Fibroblast of pulmonary artery (primary cell): ENCODE measurements at regions not wholly inside any gene's neighbourhood (a gene's known extent, or its start where the extent isn't known, plus 50 kb on each side); places are given as distances from the start of the nearest gene placed in this dataset.

Source experiments
- DNase-seq: peaks from one replicate; pipeline ENCODE4 v3.0.0-alpha.2; 2010; ENCODE audit warnings: low read depth
- H3K4me3 ChIP-seq: replicated peaks from 2 replicates; pipeline ENCODE4 v1.5.1; 2011; ENCODE audit warnings: low read depth, mild to moderate bottlenecking, control low read depth, low read length, moderate library complexity
- TF ChIP-seq, protein P1 (sequence below): IDR thresholded peaks from 2 replicates; pipeline ENCODE4 v1.5.1; 2011; ENCODE audit warnings: mild to moderate bottlenecking, control low read depth, low read length, inconsistent platforms; ENCODE audit errors: missing control alignments

GRCh38 chr21:24832961-24833360 lies 774.3 kb downstream of the MRPL39 start:
- TF ChIP-seq, protein P1, sequence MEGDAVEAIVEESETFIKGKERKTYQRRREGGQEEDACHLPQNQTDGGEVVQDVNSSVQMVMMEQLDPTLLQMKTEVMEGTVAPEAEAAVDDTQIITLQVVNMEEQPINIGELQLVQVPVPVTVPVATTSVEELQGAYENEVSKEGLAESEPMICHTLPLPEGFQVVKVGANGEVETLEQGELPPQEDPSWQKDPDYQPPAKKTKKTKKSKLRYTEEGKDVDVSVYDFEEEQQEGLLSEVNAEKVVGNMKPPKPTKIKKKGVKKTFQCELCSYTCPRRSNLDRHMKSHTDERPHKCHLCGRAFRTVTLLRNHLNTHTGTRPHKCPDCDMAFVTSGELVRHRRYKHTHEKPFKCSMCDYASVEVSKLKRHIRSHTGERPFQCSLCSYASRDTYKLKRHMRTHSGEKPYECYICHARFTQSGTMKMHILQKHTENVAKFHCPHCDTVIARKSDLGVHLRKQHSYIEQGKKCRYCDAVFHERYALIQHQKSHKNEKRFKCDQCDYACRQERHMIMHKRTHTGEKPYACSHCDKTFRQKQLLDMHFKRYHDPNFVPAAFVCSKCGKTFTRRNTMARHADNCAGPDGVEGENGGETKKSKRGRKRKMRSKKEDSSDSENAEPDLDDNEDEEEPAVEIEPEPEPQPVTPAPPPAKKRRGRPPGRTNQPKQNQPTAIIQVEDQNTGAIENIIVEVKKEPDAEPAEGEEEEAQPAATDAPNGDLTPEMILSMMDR, result no peak
- DNase-seq, result no peak
- H3K4me3 ChIP-seq, result no peak overlapping the region

DNA sequence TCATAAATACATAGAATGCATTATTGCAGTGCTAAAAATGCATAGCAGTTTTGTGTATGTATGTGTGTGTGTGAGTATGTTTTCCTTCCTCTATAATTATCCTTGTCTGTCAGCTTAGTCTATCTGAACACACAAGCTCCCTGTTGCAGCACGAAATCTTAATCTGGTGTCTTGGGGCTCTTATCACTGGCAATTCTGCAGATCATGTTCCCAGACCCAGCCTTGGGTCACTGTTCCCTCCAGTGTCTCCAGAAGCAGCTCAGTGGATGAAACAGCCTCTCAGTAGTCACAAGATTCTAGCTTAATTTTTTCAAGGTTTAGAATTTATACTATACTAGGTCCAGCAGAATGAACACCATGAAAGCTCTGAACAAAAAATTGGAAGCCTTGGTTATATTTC lies 777.9 kb downstream of the MRPL39 start:
- TF ChIP-seq, protein P1, result no peak
- DNase-seq, result no peak
- H3K4me3 ChIP-seq, result no peak overlapping the region

- DNase-seq, result no peak
- TF ChIP-seq, protein P1, result no peak
- H3K4me3 ChIP-seq, result no peak overlapping the region
These were observed 780.5 kb downstream of the MRPL39 start for GRCh38 chr21:24826822-24827221.

GRCh38 chr21:24825348-24825747 lies 781.9 kb downstream of the MRPL39 start:
- no peak for DNase-seq
- no peak overlapping the region for H3K4me3 ChIP-seq
- TF ChIP-seq, protein P1, result no peak

- TF ChIP-seq, protein P1, result no peak
- H3K4me3 ChIP-seq, result no peak overlapping the region
- DNase-seq, result no peak
These were observed 783.1 kb downstream of the MRPL39 start for GRCh38 chr21:24824209-24824608.

- DNase-seq, result no peak
- TF ChIP-seq, protein P1, result no peak
- H3K4me3 ChIP-seq, result no peak overlapping the region
These were observed 784.0 kb downstream of the MRPL39 start for GRCh38 chr21:24823247-24823646.

DNA sequence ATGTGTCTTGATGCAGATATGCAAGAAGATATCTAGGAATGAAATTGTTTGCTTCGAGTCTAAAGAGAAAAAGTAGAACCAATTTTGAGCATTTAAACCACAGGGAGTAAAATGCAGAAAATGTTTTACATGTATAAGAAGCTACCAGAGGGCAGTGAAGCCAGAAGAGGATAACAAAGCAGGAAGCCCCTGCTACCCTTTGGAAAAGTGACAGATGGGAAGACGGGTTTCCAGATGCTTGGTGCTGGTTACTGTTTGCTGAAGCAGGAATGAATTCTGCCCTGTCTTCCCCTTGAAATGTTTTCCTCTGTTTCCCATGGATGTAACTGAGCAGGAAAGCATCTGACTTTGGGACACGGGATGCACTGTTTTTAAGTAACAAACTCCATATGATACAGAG lies 822.2 kb downstream of the MRPL39 start:
- no peak overlapping the region for H3K4me3 ChIP-seq

More for the DNA sequence above, 822.2 kb downstream of the MRPL39 start:
- no peak for DNase-seq
- TF ChIP-seq, protein P1, result no peak
